Activated T-cell treated with anti-CD3 and anti-CD28 coated beads, Interleukin-2, amount 50 U/mL, for 24 hours (primary cell): ENCODE measurements at regions not wholly inside any gene's neighbourhood (a gene's known extent, or its start where the extent isn't known, plus 50 kb on each side); places are given as distances from the start of the nearest gene placed in this dataset.

Source experiments
- DNase-seq: peaks from one replicate; pipeline ENCODE4 v3.0.0-alpha.2; 2020
- H3K27ac Mint-ChIP-seq: 2 replicates; pipeline ENCODE4 v1.8.0; 2020; ENCODE audit warnings: mild to moderate bottlenecking, mixed read lengths
- H3K27me3 Mint-ChIP-seq: 2 replicates; pipeline ENCODE4 v1.8.0; 2020; ENCODE audit warnings: mixed read lengths
- H3K36me3 Mint-ChIP-seq: 2 replicates; pipeline ENCODE4 v1.8.0; 2020; ENCODE audit warnings: low read depth, mixed read lengths
- H3K4me1 Mint-ChIP-seq: 2 replicates; pipeline ENCODE4 v1.8.0; 2020; ENCODE audit warnings: low read depth, mixed read lengths
- H3K4me3 Mint-ChIP-seq: 2 replicates; pipeline ENCODE4 v1.8.0; 2020; ENCODE audit warnings: mild to moderate bottlenecking, moderate library complexity, mixed read lengths
- H3K9me3 Mint-ChIP-seq: 2 replicates; pipeline ENCODE4 v1.8.0; 2020; ENCODE audit warnings: mixed read lengths

DNA sequence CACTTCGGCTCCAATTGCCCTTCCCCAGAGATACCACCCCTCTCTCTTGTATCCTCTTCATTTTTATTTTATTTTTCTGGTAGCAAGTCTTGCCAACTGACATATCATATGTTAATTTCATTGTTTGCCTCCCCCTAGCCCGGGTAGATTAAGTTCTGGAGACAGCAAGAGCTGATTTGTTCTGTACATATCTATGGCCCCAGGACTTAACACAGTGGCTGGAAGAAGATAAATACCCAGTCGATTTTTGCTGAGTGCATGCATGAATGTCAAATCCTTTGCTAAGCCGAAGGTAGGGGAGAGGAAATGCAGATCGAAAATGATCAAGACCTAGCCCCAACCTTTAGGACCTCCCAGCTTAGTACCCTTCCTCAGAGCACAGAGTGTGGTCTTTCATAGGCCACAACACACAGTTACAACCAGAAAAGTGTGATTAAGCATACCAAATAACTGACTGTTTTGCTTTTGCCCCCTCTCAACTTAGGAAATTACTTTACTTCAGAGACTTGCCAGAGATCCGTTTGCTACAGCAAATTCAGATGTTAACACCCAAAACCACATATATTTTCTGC, 58.7 kb upstream of the KLF3 start:
- Mint-ChIP-seq H3K9me3 (no peaks in the 10 kb centered on the region), H3K4me1 (peaks cover 35% of the 10 kb centered on the region), H3K27ac (no peak overlapping the region), H3K4me3 (no peak overlapping the region), H3K36me3 (no peaks in the 10 kb centered on the region), H3K27me3 (no peaks in the 10 kb centered on the region)
- DNase-seq: no peak

DNA sequence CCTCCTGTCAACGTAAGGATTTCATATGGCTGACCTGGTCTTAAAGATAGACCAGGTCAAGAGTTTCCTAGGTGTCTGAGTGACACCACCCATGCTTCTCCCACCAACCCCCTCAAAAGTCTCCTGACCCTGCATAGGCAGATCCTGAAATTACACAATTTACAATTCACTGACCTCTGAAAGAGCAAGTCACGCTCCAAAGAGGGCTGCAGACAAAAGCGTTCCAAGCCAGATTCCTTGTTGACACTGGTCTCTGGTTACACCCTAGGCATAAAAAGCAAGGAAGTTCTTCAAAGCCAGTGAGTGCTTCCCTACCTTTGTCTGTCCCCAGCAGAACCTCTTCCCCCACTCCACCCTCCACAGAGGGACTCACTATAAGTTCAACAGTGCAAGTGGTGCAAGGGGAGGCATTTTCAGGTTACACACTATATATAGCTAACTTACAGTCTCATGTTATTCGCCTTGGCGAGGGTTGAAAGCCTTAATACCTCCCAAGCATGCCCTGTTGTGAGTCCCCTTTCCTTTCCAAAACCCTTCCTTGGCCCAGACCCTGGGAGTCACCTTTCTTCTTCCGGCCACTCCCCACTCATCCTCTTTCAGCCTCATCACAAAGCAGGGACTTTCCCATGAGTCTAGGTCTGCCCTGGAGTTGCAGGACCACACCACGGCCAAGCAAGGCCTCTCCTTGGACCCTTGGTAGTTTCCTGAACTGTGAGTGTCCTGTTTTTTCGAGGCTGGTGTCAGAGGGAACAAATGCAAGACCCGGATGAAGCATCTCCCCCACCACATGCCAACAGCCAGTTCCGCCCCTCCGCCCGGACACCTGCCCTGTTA, 58.0 kb upstream of the KLF3 start:
- H3K36me3 Mint-ChIP-seq: no peaks in the 10 kb centered on the region
- no peak overlapping the region for H3K4me3 Mint-ChIP-seq
- no peaks in the 10 kb centered on the region for H3K27me3 Mint-ChIP-seq
- H3K4me1 Mint-ChIP-seq: peaks cover 35% of the 10 kb centered on the region
- no peaks in the 10 kb centered on the region for H3K9me3 Mint-ChIP-seq
- no peak overlapping the region for H3K27ac Mint-ChIP-seq
- no peak for DNase-seq

DNA sequence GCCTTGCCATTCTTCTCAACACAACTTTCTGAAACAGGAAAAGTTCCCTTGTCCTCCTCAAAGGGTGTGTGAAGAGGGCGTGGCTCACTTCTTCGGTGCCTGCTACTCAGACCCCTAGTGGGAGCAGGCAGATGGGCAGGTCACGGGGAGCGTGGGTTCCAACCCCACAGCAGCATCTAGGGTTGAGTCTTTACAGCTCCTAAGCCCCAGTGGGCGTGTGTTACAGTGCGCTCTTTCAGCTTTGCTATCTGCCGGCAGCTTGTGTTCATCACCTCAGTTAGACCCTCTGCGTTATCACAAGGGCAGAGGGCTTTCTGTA, 57.5 kb upstream of the KLF3 start:
- no peak for DNase-seq
- Mint-ChIP-seq H3K36me3 (no peaks in the 10 kb centered on the region), H3K9me3 (no peaks in the 10 kb centered on the region), H3K27ac (no peak overlapping the region), H3K4me3 (no peak overlapping the region), H3K27me3 (no peaks in the 10 kb centered on the region), H3K4me1 (peaks cover 37% of the 10 kb centered on the region)

DNA sequence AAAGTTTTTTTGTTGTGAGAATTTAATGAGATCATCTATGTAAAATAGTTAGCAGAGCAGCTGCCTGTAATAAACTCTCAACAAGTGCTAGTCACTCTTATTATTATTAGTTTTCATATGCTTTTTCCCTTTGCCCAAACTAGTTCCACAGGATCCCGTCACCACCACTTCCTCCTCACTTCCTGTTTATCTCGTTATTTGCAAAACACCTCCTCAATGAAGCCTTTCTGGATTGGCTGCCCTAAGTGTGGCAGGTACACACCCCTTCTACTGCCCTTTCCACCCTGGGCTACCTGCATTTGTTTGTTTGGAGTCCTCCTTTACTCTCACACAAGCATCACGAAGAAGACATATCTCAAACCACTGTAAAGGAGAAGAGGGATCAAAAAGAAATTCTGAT, 54.4 kb upstream of the KLF3 start:
- DNase-seq: no peak
- Mint-ChIP-seq H3K4me3 (no peak overlapping the region), H3K27ac (no peak overlapping the region)

DNA sequence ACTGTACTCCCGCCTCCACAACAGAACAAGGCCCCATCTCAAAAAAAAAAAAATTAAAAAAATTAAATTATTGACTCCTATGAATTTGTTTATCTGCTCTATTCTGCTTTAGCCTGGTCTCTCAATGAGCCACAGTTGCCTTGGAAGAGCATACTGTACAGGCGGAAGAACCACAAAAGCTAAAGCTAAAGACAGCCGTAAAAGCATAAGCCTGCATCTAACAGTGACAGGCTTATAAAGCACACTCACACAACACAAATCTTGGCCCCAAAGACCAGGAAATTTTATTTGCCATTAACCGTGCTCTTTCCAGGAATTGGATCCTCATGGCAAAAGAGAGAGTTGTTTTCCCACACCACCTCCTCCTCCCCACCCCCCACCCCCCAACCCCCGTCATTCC, 53.5 kb upstream of the KLF3 start:
- Mint-ChIP-seq H3K27ac (no peak overlapping the region), H3K4me1 (peaks cover 38% of the 10 kb centered on the region), H3K9me3 (no peaks in the 10 kb centered on the region), H3K36me3 (no peaks in the 10 kb centered on the region), H3K4me3 (no peak overlapping the region), H3K27me3 (no peaks in the 10 kb centered on the region)
- no peak for DNase-seq

More for the DNA sequence above, 54.4 kb upstream of the KLF3 start:
- Mint-ChIP-seq H3K4me1 (peaks cover 41% of the 10 kb centered on the region), H3K9me3 (no peaks in the 10 kb centered on the region), H3K27me3 (no peaks in the 10 kb centered on the region), H3K36me3 (no peaks in the 10 kb centered on the region)

DNA sequence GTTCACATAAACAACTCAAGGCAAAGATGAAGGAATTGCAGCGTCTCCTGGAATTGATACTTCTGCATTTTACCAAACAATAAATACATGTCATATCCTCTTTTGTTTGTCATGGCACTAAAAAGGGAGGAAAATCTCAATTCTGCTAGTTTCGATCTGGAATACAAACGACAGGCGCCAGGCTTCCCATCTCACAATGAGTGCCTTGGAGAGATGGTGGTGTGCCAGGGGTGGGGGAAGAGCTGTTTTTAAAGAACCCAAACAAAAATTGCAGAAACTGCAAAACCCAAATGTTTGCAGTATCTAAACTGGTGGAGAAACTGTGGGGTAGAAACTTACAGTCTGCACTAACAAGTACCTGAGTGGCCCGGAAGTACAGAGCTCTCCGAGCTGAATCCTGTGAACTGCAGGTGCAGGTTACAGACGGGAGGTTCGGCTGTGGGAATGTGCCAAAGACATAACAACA, 53.0 kb upstream of the KLF3 start:
- DNase-seq: no peak
- Mint-ChIP-seq H3K4me1 (peaks cover 33% of the 10 kb centered on the region), H3K27me3 (no peaks in the 10 kb centered on the region), H3K36me3 (no peaks in the 10 kb centered on the region), H3K4me3 (no peak overlapping the region), H3K9me3 (no peaks in the 10 kb centered on the region), H3K27ac (no peak overlapping the region)

DNA sequence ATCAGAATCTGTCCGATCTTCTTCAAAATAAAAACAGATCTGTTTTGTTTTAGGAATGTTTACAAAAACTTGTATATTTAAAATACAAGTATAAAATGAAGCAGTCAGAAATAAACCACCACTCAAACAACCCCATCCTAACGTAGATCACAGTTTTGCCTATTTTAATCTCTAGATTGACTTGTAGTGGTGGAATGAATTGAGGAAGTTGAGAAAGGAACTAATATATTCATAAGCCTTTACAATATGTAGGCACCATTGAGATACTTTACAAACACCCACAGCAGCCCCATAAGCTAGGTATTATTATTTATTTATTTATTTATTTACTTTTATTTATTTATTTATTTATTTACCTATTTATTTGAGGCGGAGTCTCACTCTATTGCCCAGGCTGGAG, 52.3 kb upstream of the KLF3 start:
- H3K4me3 Mint-ChIP-seq: no peak overlapping the region
- peaks cover 27% of the 10 kb centered on the region for H3K4me1 Mint-ChIP-seq
- no peaks in the 10 kb centered on the region for H3K27me3 Mint-ChIP-seq
- H3K9me3 Mint-ChIP-seq: no peaks in the 10 kb centered on the region
- H3K36me3 Mint-ChIP-seq: no peaks in the 10 kb centered on the region
- no peak for DNase-seq
- H3K27ac Mint-ChIP-seq: no peak overlapping the region

DNA sequence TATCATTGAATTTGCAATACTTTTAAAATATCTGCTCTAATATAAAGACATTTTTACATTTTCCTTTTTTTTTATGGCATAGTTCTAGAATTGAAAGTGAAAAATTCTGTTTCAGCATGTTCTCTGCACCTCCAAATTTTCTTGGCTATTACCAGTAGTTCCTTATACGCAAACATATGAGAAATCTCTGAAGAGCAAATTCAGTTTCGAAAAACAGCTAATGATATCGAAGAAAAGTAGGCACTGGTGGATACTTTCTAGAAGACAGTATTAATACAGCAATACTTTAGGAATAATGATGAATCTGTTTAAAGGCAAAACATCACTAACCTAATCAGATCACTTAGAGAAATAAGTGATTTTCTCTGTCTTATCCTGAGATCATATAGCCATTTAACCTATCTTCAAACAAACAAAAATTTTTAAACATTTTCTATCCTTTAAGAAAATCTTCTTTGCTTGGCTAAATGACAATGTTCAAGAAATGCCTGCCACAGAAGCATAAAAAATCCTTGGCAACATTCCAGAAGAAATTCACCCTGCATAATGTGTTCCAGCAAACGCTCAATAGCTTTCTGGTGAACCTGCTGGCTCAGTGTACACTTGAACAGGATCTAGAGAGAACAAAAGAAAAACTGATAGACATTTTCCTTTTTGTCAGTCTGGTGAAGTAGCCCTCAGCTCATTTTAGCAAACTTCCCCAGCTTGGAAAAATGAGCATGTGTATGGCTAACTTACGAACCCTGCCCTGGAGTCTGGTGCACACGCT, 51.2 kb upstream of the KLF3 start:
- Mint-ChIP-seq H3K4me1 (peaks cover 23% of the 10 kb centered on the region), H3K27me3 (no peaks in the 10 kb centered on the region), H3K4me3 (no peak overlapping the region), H3K27ac (no peak overlapping the region), H3K36me3 (no peaks in the 10 kb centered on the region), H3K9me3 (no peaks in the 10 kb centered on the region)
- no peak for DNase-seq
